ENCODE measurements at regions not wholly inside any gene's neighbourhood (a gene's known extent, or its start where the extent isn't known, plus 50 kb on each side); places are given as distances from the start of the nearest gene placed in this dataset.

GRCh38 chr1:5304702-5305101, 650.3 kb downstream of the AJAP1 start:
- TF ChIP-seq CTCF (IDR thresholded peaks at IDR 0.05) (no peak), EZH2 (IDR thresholded peaks at IDR 0.05; ENCODE audit: borderline replicate concordance, insufficient read depth, low read depth, low read length, poor library complexity, severe bottlenecking) (no peak)
